Putamen (tissue), 1 donor: ENCODE measurements at regions not wholly inside any gene's neighbourhood (a gene's known extent, or its start where the extent isn't known, plus 50 kb on each side); places are given as distances from the start of the nearest gene placed in this dataset.

ENCODE experiments used
- DNase-seq: peaks from one replicate; pipeline ENCODE4 v3.0.0-alpha.2; 2016; ENCODE audit warnings: low spot score

- no peak for DNase-seq
Observed at GRCh38 chr6:25012657-25013056, 76.9 kb upstream of the RIPOR2 start.

- DNase-seq: no peak
Observed at GRCh38 chr6:25013246-25013645, 77.5 kb upstream of the RIPOR2 start.

- no peak for DNase-seq
Observed at GRCh38 chr6:25014369-25014768, 78.6 kb upstream of the RIPOR2 start.

DNA sequence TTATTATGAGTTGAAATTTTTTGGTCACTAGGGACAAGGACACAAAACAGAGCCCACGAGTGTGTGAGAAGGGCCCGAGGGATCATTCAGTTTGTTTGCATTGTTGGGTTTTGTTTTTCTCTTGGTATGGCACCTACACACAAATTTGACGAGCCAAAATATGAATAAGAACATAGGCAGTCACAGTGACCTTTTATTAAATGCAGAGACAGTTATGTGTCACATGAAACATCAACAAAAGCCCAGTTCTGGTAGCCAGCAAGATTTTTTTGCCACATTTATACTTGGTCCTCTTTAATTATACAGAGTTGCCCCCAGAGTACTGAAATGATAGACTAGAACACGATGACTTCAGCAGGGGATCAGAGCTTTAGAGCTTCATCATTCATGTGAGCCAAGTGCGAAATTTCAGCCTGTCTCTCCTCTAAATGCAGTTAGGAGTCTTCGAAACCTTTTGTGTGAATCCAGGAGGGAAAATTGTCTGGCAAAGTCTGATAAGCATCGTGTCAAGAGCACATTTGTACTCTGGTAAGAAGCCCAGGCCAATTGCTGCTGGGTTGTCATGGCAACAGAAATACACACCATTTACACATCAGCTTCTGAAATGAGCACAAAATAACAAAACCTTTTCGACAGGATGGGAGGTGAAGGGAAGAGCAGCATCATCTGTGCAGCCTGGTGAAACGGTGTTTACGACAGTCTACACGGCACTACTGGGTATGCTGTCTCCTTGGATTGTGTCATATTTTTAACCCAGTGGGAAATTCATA lies 79.2 kb upstream of the RIPOR2 start:
- peak; percentile 27 for DNase-seq

DNA sequence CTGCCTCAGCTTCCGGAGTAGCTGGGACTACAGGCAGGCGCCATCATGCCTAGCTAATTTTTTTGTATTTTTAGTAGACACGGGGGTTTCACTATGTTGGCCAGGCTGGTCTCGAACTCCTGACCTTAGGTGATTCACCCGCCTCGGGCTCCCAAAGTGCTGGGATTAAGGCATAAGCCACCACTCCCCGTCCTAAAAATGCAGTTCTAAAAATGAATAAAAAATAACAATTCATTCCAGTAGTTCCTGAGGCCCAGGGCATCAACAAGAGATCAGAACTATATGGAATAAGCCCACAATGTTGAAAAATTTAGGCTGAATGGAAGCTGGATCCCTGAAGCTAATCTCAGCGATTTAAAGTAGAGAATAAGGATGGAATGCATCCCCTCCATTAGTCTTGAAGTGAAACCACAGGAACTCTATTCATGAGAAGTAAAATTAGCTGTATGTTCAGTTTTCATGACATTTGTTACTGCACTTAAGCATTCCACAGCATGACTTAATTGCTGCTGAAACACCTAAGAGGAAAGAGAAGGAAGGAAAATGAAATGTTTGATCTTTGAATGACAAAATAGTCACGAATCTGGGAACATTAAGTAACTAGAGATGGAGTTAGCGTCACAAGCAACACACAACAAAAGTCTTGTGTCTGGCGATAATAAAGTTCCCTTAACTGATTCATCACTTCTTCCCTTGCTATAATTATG lies 80.4 kb upstream of the RIPOR2 start:
- DNase-seq: no peak

GRCh38 chr6:25017486-25017885 lies 81.7 kb upstream of the RIPOR2 start:
- DNase-seq: no peak

- no peak for DNase-seq
Observed at GRCh38 chr6:25017932-25018567, 82.3 kb upstream of the RIPOR2 start.

DNA sequence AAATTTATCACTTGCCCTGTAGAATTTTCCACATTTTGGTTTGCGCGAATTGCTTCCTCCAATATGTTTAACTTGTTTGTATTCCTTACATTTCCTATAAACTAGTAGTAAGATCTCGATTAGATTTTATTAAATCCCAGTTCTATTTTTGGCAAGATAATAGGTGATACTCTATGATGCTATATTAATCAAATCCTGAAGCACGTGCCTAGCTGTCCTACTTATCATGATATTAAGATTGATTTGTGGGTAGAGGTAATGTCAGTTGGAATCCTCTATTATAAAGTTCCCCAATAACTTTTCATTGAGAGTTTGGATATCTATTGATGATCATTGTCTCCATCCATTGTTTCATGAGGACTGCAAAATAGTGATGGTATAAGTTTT lies 82.8 kb upstream of the RIPOR2 start:
- DNase-seq: no peak

- no peak for DNase-seq
Observed at GRCh38 chr6:25022140-25022553, 86.4 kb upstream of the RIPOR2 start.

DNA sequence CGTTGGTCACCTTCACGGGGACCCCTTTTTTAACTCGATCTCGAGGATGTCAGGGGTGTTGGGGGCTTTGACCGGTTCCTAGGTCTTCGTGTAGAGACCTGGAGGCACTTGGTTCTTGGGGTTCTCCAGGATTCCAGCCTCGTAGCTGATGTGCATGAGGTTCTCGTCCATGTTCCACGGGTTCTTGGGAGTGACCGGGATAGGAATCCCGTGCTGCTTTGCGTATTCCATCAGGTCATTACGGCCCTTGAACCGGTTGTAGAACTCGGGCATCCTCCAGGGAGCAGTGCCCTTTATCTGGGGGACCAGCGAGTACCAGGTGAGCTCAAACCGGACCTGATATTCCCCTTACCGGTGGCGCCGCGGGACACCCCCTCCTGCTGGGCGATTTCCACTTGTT lies 88.0 kb upstream of the RIPOR2 start:
- no peak for DNase-seq

- no peak for DNase-seq
Observed at GRCh38 chr6:25024821-25025220, 89.1 kb upstream of the RIPOR2 start.

- no peak for DNase-seq
Observed at GRCh38 chr6:25025248-25025918, 89.6 kb upstream of the RIPOR2 start.

GRCh38 chr6:25025919-25026301 lies 90.2 kb upstream of the RIPOR2 start:
- no peak for DNase-seq

DNA sequence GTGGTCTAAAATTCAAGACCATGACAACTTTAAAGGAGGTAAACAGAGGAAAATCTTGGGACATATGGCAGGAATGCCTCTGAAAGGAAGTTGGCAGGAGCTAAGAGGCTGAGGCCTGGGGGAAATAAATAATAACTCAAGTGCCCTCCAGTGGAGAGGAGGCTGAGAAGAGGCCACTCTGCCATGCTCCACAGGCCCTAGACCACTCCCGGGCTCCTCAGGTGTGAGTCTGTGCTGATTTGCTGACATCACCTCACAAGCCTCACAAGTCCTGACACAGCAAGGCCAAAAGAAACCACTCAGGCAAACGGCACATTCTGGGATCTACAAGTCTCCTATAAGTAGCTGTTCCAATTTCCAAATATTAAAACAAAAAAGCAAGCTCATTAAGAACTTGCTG lies 91.0 kb upstream of the RIPOR2 start:
- DNase-seq: no peak

DNA sequence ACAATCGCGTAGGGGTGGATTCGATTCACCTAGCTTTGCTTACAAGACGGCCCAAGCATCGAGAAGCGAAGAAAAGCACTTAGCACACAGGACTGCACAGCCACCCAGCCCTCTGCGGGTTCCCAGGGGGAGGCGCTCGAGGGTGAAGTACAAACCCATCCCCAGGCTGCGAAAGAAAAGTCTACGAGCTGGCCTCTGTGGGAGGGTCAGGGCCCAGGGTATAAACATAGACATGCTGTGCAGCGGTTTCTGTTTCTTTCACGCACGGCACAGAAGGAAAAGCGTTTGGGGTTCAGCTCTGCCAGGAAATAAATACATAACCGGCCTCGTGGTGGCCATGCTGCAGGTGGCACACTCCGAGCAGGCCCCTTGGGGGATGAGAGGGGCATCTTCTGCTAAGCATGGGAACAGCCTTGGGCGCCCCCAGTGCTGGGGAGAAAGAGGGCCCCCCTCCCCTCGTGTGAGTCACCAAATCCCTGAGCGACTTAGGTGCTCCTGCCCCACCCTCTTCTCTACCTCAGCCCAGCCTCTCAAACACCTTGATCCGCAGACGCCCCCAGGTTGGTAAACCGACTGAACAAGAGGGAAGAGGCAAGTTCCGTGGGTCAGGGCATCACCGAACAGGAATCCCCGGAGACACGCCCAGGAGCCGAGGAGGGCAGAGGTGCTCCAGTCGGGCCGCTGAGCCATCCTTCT lies 91.6 kb upstream of the RIPOR2 start:
- DNase-seq: no peak

DNA sequence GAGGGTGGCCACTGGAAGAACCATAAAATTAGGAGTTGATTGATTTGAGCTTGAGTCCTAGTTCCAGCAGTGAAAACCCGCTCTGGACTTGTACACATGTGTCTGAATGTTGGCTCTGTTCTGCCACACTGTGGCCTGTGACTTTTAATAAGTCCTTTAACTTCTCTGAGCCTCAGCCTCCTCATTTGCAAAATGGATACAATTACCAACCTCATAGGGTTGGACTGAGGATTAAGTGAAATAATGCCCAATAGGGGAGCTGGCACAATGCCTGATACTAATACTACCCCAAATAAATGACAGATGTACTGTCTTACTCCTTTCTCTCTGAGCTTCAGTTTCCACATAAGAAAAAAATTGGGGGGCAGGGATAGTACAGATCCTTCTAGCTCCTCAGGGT lies 92.6 kb upstream of the RIPOR2 start:
- no peak for DNase-seq

DNA sequence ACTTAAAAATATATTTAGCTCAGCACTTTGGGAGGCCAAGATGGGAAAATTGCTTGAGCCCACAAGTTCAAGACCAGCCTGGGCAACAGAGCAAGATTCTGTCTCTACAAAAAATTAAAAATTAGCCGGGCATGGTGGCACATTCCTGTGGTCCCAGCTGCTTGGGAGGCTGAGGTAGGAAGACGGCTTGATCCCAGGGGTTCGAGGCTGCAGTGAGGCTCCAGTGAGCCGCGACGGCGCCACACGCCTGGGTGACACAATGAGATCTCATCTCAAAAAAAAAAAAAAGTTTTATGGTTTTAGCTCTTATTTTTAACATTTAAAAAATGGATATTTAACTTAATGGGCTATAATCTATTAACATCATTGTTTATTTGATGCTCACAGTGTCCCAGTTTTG lies 97.2 kb upstream of the RIPOR2 start:
- no peak for DNase-seq

- DNase-seq: no peak
Observed at GRCh38 chr6:25034431-25034921, 98.7 kb upstream of the RIPOR2 start.

DNA sequence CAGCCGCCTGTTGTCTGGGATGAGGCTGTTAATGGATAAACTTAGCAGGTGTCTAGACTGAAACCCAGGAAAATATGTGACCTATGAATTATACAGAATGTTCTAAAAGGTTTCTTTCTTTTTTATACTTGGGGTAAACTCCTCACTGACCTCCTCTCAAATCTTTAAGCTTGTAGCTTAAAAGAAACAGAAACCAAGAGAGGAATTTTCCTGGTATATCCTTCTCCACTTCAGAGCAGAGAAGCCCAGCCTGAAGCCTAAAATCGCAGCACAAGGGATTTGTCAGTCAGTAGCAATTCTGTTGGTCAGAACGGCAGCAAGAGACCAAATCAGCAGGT lies 99.4 kb upstream of the RIPOR2 start:
- no peak for DNase-seq

DNA sequence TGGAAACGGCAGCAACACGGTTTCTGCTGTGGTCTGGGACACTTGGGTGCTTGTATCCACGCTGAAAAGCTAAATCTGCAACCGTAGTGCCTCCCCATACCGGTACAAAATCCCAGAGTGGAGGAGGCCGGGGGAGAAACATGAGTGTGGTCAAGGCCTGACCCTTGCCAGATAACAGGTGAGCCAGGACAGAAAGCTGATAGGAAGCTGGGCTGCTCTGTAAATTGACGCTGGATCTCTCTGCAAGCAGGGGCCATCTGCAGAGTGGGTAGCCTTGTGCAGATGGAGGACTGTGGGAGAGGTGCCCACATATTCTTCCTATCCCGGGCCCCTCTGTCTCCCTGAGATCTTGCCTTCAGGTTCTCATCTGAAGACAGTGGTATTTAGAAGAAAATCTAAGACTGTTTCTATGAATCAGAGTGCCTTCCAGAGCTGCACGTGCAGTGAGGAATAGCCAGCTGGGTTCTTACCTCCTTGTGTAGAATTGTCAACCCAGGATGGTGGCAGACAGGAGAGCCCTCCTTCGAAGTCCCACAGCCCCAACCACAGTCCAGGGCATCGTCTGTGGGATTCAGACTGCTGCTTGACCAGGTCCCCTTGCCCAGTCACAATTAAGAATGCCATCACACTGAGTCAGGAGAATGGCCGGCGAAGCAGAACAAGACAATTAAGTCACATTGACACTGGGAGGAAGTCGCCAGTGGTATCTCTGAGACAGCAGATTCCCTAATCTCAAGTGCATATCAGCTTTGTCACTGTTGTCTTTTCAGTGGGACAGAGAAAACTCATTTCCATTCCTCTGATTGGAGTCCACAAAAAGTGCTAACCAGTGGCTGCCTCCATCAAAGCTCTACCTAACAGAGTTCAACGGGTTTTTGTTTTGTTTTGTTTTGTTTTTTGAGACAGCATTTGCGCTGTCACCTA lies 100.0 kb upstream of the RIPOR2 start:
- no peak for DNase-seq

- no peak for DNase-seq
Observed at GRCh38 chr6:25036461-25036860, 100.7 kb upstream of the RIPOR2 start.
